ENCODE measurements at regions not wholly inside any gene's neighbourhood (a gene's known extent, or its start where the extent isn't known, plus 50 kb on each side); places are given as distances from the start of the nearest gene placed in this dataset.
A peak's percentile ranks its signal among the peaks of the same experiment; 100 is the strongest.

DNA sequence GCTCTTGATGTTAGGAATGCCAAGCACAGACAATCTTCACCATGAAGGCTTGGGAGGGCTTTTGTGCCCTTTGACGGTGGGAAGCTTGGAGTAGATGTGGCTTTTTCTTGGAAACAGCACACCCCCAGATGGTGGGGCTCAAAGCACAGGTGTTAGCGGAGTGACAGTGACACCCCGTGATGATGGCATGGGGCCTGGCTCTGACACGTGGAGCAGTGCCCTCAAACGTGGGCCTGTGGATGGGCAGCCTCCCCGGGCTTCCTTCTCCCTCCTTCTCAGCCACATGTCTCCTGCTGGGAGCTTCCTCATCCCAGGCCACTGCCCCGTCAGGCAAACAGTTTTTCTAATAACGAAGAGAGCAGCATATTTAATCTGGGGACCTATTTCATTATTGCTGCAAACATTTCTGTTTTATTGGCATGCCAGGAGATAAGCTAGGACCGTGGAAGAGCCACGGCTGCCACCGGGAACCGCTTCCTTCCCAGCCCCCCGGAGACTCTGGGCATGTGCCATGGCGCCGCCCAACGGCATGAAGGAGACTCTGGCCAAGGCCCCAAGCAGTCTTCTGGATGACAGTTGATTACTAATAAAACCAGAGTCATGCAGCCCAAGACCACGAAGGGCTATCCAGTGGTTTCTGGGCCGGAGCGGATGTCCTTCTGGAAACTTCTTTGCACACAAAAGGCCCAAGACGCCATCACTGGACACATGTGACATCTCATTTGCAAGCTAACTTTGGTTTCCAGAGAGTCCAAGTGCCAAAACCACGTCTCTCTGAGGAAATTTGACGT is 280.3 kb upstream of the FOXF1 start:
- H3K4me2 ChIP-seq (ENCODE audit: insufficient read depth, low read length, poor library complexity, severe bottlenecking), result no peak overlapping the region
- no CpG with 5 or more reads among the region's 22 CpGs for WGBS, 2 donors (ENCODE audit: extremely low coverage in 2 of 2, insufficient read length in 2 of 2, insufficient replicate concordance in 1 of 2)
- H4K91ac ChIP-seq (ENCODE audit: low read depth, low read length, poor library complexity), result no peak overlapping the region
- H3K23ac ChIP-seq (ENCODE audit: low read depth, low read length, poor library complexity), result no peak overlapping the region
- no peak overlapping the region for H3K14ac ChIP-seq (ENCODE audit: low read length)
- H3K4ac ChIP-seq (ENCODE audit: low read length), result no peak overlapping the region
- no peak overlapping the region for H2BK12ac ChIP-seq (ENCODE audit: low read length)
- no peak overlapping the region for H2AK5ac ChIP-seq (ENCODE audit: low read depth, low read length)
- no peak overlapping the region for H3K27ac ChIP-seq (replicated peaks; ENCODE audit: low read length)
- H3K79me1 ChIP-seq (ENCODE audit: low read depth, low read length), result no peaks in the 10 kb centered on the region
- no peak overlapping the region for H4K8ac ChIP-seq (ENCODE audit: low read depth, low read length)
- DNase-seq (ENCODE audit: low spot score), result no peak
- no peaks in the 10 kb centered on the region for H3K27me3 ChIP-seq (ENCODE audit: control insufficient read depth in 3 of 3, insufficient read depth in 3 of 3, low read depth in 1 of 3, low read length in 3 of 3)
- no peak overlapping the region for H3K9ac ChIP-seq (ENCODE audit: low read depth, low read length, poor library complexity)
- H3K4me3 ChIP-seq (ENCODE audit: low read length in 2 of 2), result no peak overlapping the region
- peaks cover 0 to 4% of the 10 kb centered on the region in 2 donors for H3K9me3 ChIP-seq (replicated peaks in 1 of 2; ENCODE audit: control insufficient read depth in 2 of 2, insufficient read depth in 1 of 2, low read depth in 1 of 2, low read length in 2 of 2)
- no peak overlapping the region for H2AFZ ChIP-seq (ENCODE audit: low read length)
- H3K4me1 ChIP-seq (ENCODE audit: control insufficient read depth in 2 of 2, insufficient read depth in 1 of 2, low read depth in 1 of 2, low read length in 2 of 2), result no peaks in the 10 kb centered on the region
- H2BK5ac ChIP-seq (ENCODE audit: low read length), result no peak overlapping the region
- no peaks in the 10 kb centered on the region for H3K36me3 ChIP-seq (replicated peaks in 1 of 2; ENCODE audit: control insufficient read depth in 2 of 2, insufficient read depth in 2 of 2, low read length in 2 of 2)
- H3K18ac ChIP-seq (ENCODE audit: low read length), result no peak overlapping the region
- no peak overlapping the region for H2BK120ac ChIP-seq (ENCODE audit: low read depth, low read length)
- no peak overlapping the region for H2BK15ac ChIP-seq (ENCODE audit: low read length)

DNA sequence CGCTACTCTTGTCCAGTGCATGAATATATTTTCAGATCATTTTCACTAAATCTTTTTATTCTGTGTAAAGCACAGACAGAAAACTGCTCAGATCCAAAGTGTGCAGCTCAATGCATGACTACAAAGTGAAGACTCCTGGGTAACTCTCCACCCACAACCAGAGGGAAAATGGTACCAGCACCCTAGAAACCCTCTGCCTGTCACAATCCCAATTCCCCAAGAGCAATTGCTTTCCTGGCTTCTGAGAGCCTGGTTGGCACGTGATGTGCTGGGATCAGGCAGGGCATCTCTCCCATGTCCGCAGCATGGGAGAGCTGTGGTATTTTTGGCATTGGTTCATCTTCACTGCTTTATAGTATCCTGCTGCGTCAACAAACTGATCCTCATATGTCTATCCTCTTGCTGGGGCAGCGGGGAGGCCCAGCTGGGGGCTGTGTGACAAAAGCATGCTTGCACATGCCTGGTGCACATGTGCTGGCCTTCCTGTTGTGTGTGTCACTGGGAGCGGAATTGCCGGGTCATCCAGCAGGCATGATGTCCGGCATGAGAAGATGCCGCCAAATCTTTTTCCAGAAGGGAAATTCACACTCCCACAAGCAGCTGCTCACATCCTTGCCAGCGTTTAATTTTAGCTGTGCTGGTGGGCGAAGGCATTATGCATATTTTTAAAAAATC is 278.9 kb upstream of the FOXF1 start:
- no peak overlapping the region for H2BK120ac ChIP-seq (ENCODE audit: low read depth, low read length)
- no peak overlapping the region for H2AFZ ChIP-seq (ENCODE audit: low read length)
- H3K4me1 ChIP-seq (ENCODE audit: control insufficient read depth in 2 of 2, insufficient read depth in 1 of 2, low read depth in 1 of 2, low read length in 2 of 2), result no peaks in the 10 kb centered on the region
- no peak overlapping the region for H3K4ac ChIP-seq (ENCODE audit: low read length)
- H2BK15ac ChIP-seq (ENCODE audit: low read length), result no peak overlapping the region
- H2BK12ac ChIP-seq (ENCODE audit: low read length), result no peak overlapping the region
- H3K23ac ChIP-seq (ENCODE audit: low read depth, low read length, poor library complexity), result no peak overlapping the region
- H2AK5ac ChIP-seq (ENCODE audit: low read depth, low read length), result no peak overlapping the region
- H3K4me3 ChIP-seq (ENCODE audit: low read length in 2 of 2), result no peak overlapping the region
- no peak overlapping the region for H3K18ac ChIP-seq (ENCODE audit: low read length)
- no peak overlapping the region for H2BK5ac ChIP-seq (ENCODE audit: low read length)
- no peak overlapping the region for H3K9ac ChIP-seq (ENCODE audit: low read depth, low read length, poor library complexity)
- H3K36me3 ChIP-seq (replicated peaks in 1 of 2; ENCODE audit: control insufficient read depth in 2 of 2, insufficient read depth in 2 of 2, low read length in 2 of 2), result no peaks in the 10 kb centered on the region
- H3K27me3 ChIP-seq (ENCODE audit: control insufficient read depth in 3 of 3, insufficient read depth in 3 of 3, low read depth in 1 of 3, low read length in 3 of 3), result no peaks in the 10 kb centered on the region
- H3K27ac ChIP-seq (replicated peaks; ENCODE audit: low read length), result no peak overlapping the region
- H3K4me2 ChIP-seq (ENCODE audit: insufficient read depth, low read length, poor library complexity, severe bottlenecking), result no peak overlapping the region
- peaks cover 0 to 4% of the 10 kb centered on the region in 2 donors for H3K9me3 ChIP-seq (replicated peaks in 1 of 2; ENCODE audit: control insufficient read depth in 2 of 2, insufficient read depth in 1 of 2, low read depth in 1 of 2, low read length in 2 of 2)
- no peaks in the 10 kb centered on the region for H3K79me1 ChIP-seq (ENCODE audit: low read depth, low read length)
- no peak for DNase-seq (ENCODE audit: low spot score)
- H4K8ac ChIP-seq (ENCODE audit: low read depth, low read length), result no peak overlapping the region
- WGBS, 2 donors (ENCODE audit: extremely low coverage in 2 of 2, insufficient read length in 2 of 2, insufficient replicate concordance in 1 of 2), result no CpG with 5 or more reads among the region's 11 CpGs
- no peak overlapping the region for H3K14ac ChIP-seq (ENCODE audit: low read length)
- no peak overlapping the region for H4K91ac ChIP-seq (ENCODE audit: low read depth, low read length, poor library complexity)

DNA sequence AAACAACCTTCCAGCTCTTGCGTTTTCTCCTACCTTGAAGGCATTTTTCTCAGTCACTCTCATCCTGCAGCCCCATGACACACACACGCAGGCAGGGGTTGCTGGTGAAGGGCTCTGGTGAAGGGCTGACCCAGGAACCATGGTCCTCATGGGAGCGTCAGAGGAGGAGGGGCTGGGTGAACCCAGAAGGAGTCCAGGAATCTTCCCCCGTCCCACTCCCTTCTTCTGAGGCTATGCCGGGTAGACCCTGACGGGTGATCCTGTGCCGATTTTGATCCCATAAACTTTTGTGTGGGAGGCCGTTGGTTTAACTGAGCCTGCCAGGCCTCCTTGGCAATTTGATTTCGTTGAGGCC is 278.4 kb upstream of the FOXF1 start:
- H3K4ac ChIP-seq (ENCODE audit: low read length), result no peak overlapping the region
- no peaks in the 10 kb centered on the region for H3K36me3 ChIP-seq (replicated peaks in 1 of 2; ENCODE audit: control insufficient read depth in 2 of 2, insufficient read depth in 2 of 2, low read length in 2 of 2)
- H3K18ac ChIP-seq (ENCODE audit: low read length), result peak overlapping the region; percentile 37
- no peak overlapping the region for H3K14ac ChIP-seq (ENCODE audit: low read length)
- H3K27me3 ChIP-seq (ENCODE audit: control insufficient read depth in 3 of 3, insufficient read depth in 3 of 3, low read depth in 1 of 3, low read length in 3 of 3), result no peaks in the 10 kb centered on the region
- no peak overlapping the region for H2BK5ac ChIP-seq (ENCODE audit: low read length)
- H4K91ac ChIP-seq (ENCODE audit: low read depth, low read length, poor library complexity), result no peak overlapping the region
- H2AK5ac ChIP-seq (ENCODE audit: low read depth, low read length), result no peak overlapping the region
- H3K4me1 ChIP-seq (ENCODE audit: control insufficient read depth in 2 of 2, insufficient read depth in 1 of 2, low read depth in 1 of 2, low read length in 2 of 2), result no peaks in the 10 kb centered on the region
- H3K4me2 ChIP-seq (ENCODE audit: insufficient read depth, low read length, poor library complexity, severe bottlenecking), result no peak overlapping the region
- no peak overlapping the region for H4K8ac ChIP-seq (ENCODE audit: low read depth, low read length)
- no CpG with 5 or more reads among the region's 9 CpGs for WGBS, 2 donors (ENCODE audit: extremely low coverage in 2 of 2, insufficient read length in 2 of 2, insufficient replicate concordance in 1 of 2)
- no peak overlapping the region for H2BK120ac ChIP-seq (ENCODE audit: low read depth, low read length)
- H3K23ac ChIP-seq (ENCODE audit: low read depth, low read length, poor library complexity), result no peak overlapping the region
- no peak overlapping the region for H2BK12ac ChIP-seq (ENCODE audit: low read length)
- no peaks in the 10 kb centered on the region for H3K79me1 ChIP-seq (ENCODE audit: low read depth, low read length)
- H3K27ac ChIP-seq (replicated peaks; ENCODE audit: low read length), result no peak overlapping the region
- no peak overlapping the region for H3K4me3 ChIP-seq (ENCODE audit: low read length in 2 of 2)
- no peak overlapping the region for H3K9ac ChIP-seq (ENCODE audit: low read depth, low read length, poor library complexity)
- peaks cover 0 to 4% of the 10 kb centered on the region in 2 donors for H3K9me3 ChIP-seq (replicated peaks in 1 of 2; ENCODE audit: control insufficient read depth in 2 of 2, insufficient read depth in 1 of 2, low read depth in 1 of 2, low read length in 2 of 2)
- DNase-seq (ENCODE audit: low spot score), result no peak
- peak overlapping the region; percentile 49 for H2BK15ac ChIP-seq (ENCODE audit: low read length)
- H2AFZ ChIP-seq (ENCODE audit: low read length), result no peak overlapping the region

GRCh38 chr16:86232496-86232895 is 277.8 kb upstream of the FOXF1 start:
- WGBS, 2 donors (ENCODE audit: extremely low coverage in 2 of 2, insufficient read length in 2 of 2, insufficient replicate concordance in 1 of 2), result no CpG with 5 or more reads among the region's 9 CpGs
- no peak overlapping the region for H3K27ac ChIP-seq (replicated peaks; ENCODE audit: low read length)
- no peaks in the 10 kb centered on the region for H3K27me3 ChIP-seq (ENCODE audit: control insufficient read depth in 3 of 3, insufficient read depth in 3 of 3, low read depth in 1 of 3, low read length in 3 of 3)
- peak overlapping the region; percentile 81 for H2AK5ac ChIP-seq (ENCODE audit: low read depth, low read length)
- H4K91ac ChIP-seq (ENCODE audit: low read depth, low read length, poor library complexity), result no peak overlapping the region
- H4K8ac ChIP-seq (ENCODE audit: low read depth, low read length), result no peak overlapping the region
- H3K23ac ChIP-seq (ENCODE audit: low read depth, low read length, poor library complexity), result no peak overlapping the region
- H3K14ac ChIP-seq (ENCODE audit: low read length), result peak overlapping the region; percentile 17
- H2BK12ac ChIP-seq (ENCODE audit: low read length), result no peak overlapping the region
- H2BK120ac ChIP-seq (ENCODE audit: low read depth, low read length), result no peak overlapping the region
- H3K9ac ChIP-seq (ENCODE audit: low read depth, low read length, poor library complexity), result no peak overlapping the region
- no peak overlapping the region for H3K4me2 ChIP-seq (ENCODE audit: insufficient read depth, low read length, poor library complexity, severe bottlenecking)
- H3K4me3 ChIP-seq (ENCODE audit: low read length in 2 of 2), result no peak overlapping the region
- no peak for DNase-seq (ENCODE audit: low spot score)
- H3K18ac ChIP-seq (ENCODE audit: low read length), result peak overlapping the region; percentile 38
- H3K79me1 ChIP-seq (ENCODE audit: low read depth, low read length), result no peaks in the 10 kb centered on the region
- H3K36me3 ChIP-seq (replicated peaks in 1 of 2; ENCODE audit: control insufficient read depth in 2 of 2, insufficient read depth in 2 of 2, low read length in 2 of 2), result no peaks in the 10 kb centered on the region
- H2BK5ac ChIP-seq (ENCODE audit: low read length), result no peak overlapping the region
- no peak overlapping the region for H2BK15ac ChIP-seq (ENCODE audit: low read length)
- no peaks in the 10 kb centered on the region for H3K4me1 ChIP-seq (ENCODE audit: control insufficient read depth in 2 of 2, insufficient read depth in 1 of 2, low read depth in 1 of 2, low read length in 2 of 2)
- no peak overlapping the region for H3K4ac ChIP-seq (ENCODE audit: low read length)
- no peak overlapping the region for H2AFZ ChIP-seq (ENCODE audit: low read length)
- peaks cover 0 to 4% of the 10 kb centered on the region in 2 donors for H3K9me3 ChIP-seq (replicated peaks in 1 of 2; ENCODE audit: control insufficient read depth in 2 of 2, insufficient read depth in 1 of 2, low read depth in 1 of 2, low read length in 2 of 2)
